Uterus (tissue), 3 donors: ENCODE measurements at regions not wholly inside any gene's neighbourhood (a gene's known extent, or its start where the extent isn't known, plus 50 kb on each side); places are given as distances from the start of the nearest gene placed in this dataset.
"Not testable (repeated sequence)": the region's sequence is repeated elsewhere in the genome, so short reads cannot be mapped to it uniquely, and the experiment has no call there.

Source experiments
- DNase-seq, 2 donors: peaks; one replicate each; pipeline ENCODE4 v3.0.0-alpha.2; 2019 to 2020
- H3K27ac ChIP-seq, 2 donors: fragments of 200-600 bp; sonication (generic); 1 replicate in 1 of 2; 2 replicates in 1 of 2; pipeline ENCODE4 v1.5.1; 2016 to 2018
- H3K27me3 ChIP-seq, 2 donors: fragments of 200-600 bp; sonication (generic); one replicate each; pipeline ENCODE4 v1.5.1; 2018 to 2019; ENCODE audit warnings: control low read depth in 1 of 2
- H3K36me3 ChIP-seq, 2 donors: fragments of 200-600 bp; sonication (generic); one replicate each; pipeline ENCODE4 v1.5.1; 2019; ENCODE audit warnings: control low read depth in 1 of 2
- H3K4me1 ChIP-seq, 2 donors: fragments of 200-600 bp; sonication (generic); one replicate each; pipeline ENCODE4 v1.5.1; 2018 to 2019; ENCODE audit warnings: control low read depth in 1 of 2
- H3K4me3 ChIP-seq, 2 donors: fragments of 200-600 bp; sonication (generic); 1 replicate in 1 of 2; 2 replicates in 1 of 2; pipeline ENCODE4 v1.5.1; 2018 to 2019; ENCODE audit warnings: mild to moderate bottlenecking in 1 of 2
- H3K9me3 ChIP-seq, 2 donors: fragments of 200-600 bp; sonication (generic); one replicate each; pipeline ENCODE4 v1.5.1; 2019; ENCODE audit warnings: control low read depth in 1 of 2
- POLR2A ChIP-seq, 2 donors: fragments of 450-650 bp; IDR thresholded peaks; one replicate each; pipeline ENCODE4 v1.6.1; 2016; ENCODE audit warnings: antibody characterized with exemption in 2 of 2, mild to moderate bottlenecking in 1 of 2, moderate library complexity in 1 of 2
- intact Hi-C: fragments of 100-400 bp; cut with DNase I; formaldehyde crosslinking; loops from one replicate; pipeline ENCODE4 v1.15.1; 2023; ENCODE audit warnings: low total_unique reads
- TF ChIP-seq, protein P1 (sequence below), 4 experiments: fragments of 200-600 bp in 2 of 4; fragments of 450-650 bp in 2 of 4; sonication (generic) in 2 of 4; IDR thresholded peaks; one replicate each; pipeline ENCODE4 v1.5.1; 2016 to 2019; ENCODE audit warnings: antibody characterized with exemption in 4 of 4, mild to moderate bottlenecking in 2 of 4, moderate library complexity in 1 of 4
- donor health status: DM: yes; HTN: yes; CAD: no.

DNA sequence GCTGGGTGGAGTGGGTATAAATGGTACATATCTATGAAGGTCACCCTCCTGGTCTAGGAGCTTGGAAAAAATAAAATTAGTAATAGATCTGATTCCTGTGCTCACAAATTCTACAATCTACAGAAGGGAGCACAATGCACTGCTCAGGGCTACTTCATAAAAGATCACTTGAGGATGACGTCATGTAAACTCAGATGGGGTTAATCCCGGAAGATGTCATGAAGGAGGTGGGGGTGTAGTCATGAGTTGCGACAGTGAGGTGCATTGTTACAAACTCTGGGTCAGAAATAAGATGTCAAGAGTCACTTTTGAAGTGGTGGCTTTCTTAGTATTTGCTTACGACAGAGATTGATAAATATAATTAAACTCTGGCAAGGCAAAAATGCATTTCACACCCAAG, 68.2 kb downstream of the LHX9 start:
- intact Hi-C loops, result no loop called here
- TF ChIP-seq POLR2A (IDR thresholded peaks at IDR 0.05), result no peak
- TF ChIP-seq, protein P1, sequence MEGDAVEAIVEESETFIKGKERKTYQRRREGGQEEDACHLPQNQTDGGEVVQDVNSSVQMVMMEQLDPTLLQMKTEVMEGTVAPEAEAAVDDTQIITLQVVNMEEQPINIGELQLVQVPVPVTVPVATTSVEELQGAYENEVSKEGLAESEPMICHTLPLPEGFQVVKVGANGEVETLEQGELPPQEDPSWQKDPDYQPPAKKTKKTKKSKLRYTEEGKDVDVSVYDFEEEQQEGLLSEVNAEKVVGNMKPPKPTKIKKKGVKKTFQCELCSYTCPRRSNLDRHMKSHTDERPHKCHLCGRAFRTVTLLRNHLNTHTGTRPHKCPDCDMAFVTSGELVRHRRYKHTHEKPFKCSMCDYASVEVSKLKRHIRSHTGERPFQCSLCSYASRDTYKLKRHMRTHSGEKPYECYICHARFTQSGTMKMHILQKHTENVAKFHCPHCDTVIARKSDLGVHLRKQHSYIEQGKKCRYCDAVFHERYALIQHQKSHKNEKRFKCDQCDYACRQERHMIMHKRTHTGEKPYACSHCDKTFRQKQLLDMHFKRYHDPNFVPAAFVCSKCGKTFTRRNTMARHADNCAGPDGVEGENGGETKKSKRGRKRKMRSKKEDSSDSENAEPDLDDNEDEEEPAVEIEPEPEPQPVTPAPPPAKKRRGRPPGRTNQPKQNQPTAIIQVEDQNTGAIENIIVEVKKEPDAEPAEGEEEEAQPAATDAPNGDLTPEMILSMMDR (IDR thresholded peaks at IDR 0.05), result no peak
- H3K27me3 ChIP-seq, result no peaks in the 10 kb centered on the region
- H3K27ac ChIP-seq, result no peak overlapping the region
- H3K4me1 ChIP-seq, result no peaks in the 10 kb centered on the region
- DNase-seq, result no peak
- no peaks in the 10 kb centered on the region for H3K9me3 ChIP-seq
- no peak overlapping the region for H3K4me3 ChIP-seq
- no peaks in the 10 kb centered on the region for H3K36me3 ChIP-seq

DNA sequence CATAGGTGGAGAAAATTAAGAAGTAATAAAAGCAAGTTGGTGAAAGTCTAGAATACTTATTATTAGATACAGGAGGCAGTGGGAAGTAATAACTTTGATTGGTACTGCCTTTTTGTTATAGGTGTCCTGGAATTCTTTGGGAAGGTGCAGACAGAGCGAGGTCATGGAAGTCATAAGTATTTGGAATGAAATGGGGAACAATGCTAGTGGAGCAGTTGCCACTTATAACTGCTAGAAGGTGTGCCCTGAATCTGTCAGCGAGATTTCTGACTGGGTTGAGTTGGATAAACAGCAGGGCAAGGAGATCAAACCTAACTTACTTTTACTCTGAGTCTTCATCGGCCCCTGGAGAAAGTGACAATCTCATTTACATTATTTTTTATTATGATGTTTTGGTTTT, 69.6 kb downstream of the LHX9 start:
- no peak overlapping the region for H3K4me3 ChIP-seq
- DNase-seq, result no peak
- no peak overlapping the region for H3K27ac ChIP-seq
- no peaks in the 10 kb centered on the region for H3K9me3 ChIP-seq
- intact Hi-C loops, result no loop called here
- no peaks in the 10 kb centered on the region for H3K4me1 ChIP-seq
- TF ChIP-seq, protein P1 (IDR thresholded peaks at IDR 0.05), result no peak
- TF ChIP-seq POLR2A (IDR thresholded peaks at IDR 0.05), result no peak
- H3K27me3 ChIP-seq, result no peaks in the 10 kb centered on the region
- no peaks in the 10 kb centered on the region for H3K36me3 ChIP-seq

DNA sequence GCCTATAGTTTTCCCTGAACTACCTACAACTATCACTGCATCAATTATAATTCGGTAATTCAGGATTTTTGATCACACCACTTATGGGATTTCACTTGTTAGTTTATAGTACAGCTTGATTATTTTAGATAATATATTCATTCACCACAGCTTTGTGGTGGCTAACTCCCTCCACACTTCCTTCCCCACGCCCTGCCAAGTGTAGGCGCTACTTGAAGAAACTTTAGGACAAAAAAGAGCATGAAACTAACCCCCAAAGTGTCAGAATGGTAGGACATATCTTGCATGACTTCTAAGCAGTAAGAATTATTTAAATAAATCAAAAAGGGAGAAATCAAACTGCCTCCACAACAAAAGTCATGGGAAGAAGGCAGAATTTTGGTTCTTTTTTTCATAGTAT, 70.1 kb downstream of the LHX9 start:
- no peaks in the 10 kb centered on the region for H3K36me3 ChIP-seq
- TF ChIP-seq, protein P1 (IDR thresholded peaks at IDR 0.05), result no peak
- no peak for TF ChIP-seq POLR2A (IDR thresholded peaks at IDR 0.05)
- intact Hi-C loops, result no loop called here
- H3K9me3 ChIP-seq, result no peaks in the 10 kb centered on the region
- no peaks in the 10 kb centered on the region for H3K4me1 ChIP-seq
- no peak overlapping the region for H3K4me3 ChIP-seq
- H3K27ac ChIP-seq, result no peak overlapping the region
- H3K27me3 ChIP-seq, result no peaks in the 10 kb centered on the region
- no peak for DNase-seq

DNA sequence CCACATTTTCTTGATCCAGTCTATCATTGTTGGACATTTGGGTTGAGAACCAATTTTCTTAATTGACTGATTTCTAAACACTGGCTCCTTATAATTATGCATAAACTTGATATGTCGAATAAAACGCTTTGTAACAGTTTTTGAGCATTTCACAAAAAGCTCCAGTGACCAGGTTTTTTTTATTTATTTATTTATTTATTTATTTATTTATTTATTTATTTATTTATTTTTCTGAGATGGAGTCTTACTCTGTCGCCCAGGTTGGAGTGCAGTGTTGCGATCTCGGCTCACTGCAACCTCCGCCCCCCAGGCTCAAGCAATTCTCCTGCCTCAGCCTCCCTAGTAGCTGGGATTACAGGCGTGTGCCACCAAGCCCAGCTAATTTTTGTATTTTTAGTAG, 71.4 kb downstream of the LHX9 start:
- intact Hi-C loops, DNase-seq, H3K36me3 ChIP-seq, H3K4me3 ChIP-seq, H3K9me3 ChIP-seq, H3K27ac ChIP-seq, H3K27me3 ChIP-seq, H3K4me1 ChIP-seq: not testable (repeated sequence)

DNA sequence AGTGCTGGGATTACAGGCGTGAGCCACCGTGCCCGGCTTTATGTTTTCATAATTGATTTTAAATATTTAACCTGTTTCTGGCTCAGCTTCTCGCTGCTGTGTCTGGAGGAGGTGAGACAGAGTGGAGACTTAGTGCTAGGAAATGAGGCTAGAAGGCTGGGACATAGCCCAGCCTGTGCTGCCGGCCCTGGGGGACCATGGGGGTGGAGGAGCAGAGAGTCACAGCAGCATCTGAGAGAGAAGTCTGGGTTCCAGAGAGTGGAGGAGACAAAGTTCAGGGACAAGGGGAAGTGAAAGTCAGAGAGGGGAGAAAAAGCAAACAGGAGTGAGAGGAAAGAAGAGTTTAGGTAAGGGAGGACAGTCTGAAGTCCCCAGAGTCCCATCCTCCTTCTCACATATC, 71.9 kb downstream of the LHX9 start:
- Histone ChIP-seq H3K4me1 (no peaks in the 10 kb centered on the region), H3K9me3 (no peaks in the 10 kb centered on the region), H3K36me3 (no peaks in the 10 kb centered on the region), H3K27ac (no peak overlapping the region), H3K4me3 (no peak overlapping the region), H3K27me3 (no peaks in the 10 kb centered on the region)
- no peak for DNase-seq
- intact Hi-C loops, result no loop called here
- TF ChIP-seq, protein P1 (IDR thresholded peaks at IDR 0.05), result no peak

DNA sequence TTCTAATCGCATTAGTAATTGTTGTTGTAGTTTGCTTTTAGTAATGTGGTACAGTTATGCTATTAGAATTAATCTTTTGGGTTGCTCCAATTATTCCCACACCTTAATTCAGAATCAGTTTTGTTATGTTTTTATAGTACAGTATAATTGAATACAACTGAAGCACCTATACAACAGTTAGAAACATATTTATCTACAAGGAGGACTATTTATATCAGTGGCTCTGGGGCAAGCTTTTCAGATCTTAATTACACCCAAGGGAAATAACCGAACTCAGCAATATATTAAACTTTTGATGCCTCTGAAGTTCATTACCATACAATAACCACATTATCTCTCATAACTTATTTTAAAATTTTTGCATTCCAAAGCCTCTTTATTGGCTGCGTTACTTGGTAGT, 74.4 kb downstream of the LHX9 start:
- TF ChIP-seq POLR2A (IDR thresholded peaks at IDR 0.05), result no peak
- TF ChIP-seq, protein P1 (IDR thresholded peaks at IDR 0.05), result no peak
- Histone ChIP-seq H3K27ac (no peak overlapping the region), H3K27me3 (no peaks in the 10 kb centered on the region), H3K4me1 (no peaks in the 10 kb centered on the region), H3K4me3 (no peak overlapping the region), H3K9me3 (no peaks in the 10 kb centered on the region), H3K36me3 (no peaks in the 10 kb centered on the region)
- no peak for DNase-seq
- intact Hi-C loops, result no loop called here
